HG03575 (cell line): ENCODE measurements at regions not wholly inside any gene's neighbourhood (a gene's known extent, or its start where the extent isn't known, plus 50 kb on each side); places are given as distances from the start of the nearest gene placed in this dataset.

Experiments
- ATAC-seq: cut with Tn5 transposase; IDR thresholded peaks from one replicate; pipeline ENCODE4 v1.9.1; 2021; ENCODE audit not compliant: unreplicated experiment, insufficient number of reproducible peaks, low FRiP score; ENCODE audit errors: extremely low read depth

DNA sequence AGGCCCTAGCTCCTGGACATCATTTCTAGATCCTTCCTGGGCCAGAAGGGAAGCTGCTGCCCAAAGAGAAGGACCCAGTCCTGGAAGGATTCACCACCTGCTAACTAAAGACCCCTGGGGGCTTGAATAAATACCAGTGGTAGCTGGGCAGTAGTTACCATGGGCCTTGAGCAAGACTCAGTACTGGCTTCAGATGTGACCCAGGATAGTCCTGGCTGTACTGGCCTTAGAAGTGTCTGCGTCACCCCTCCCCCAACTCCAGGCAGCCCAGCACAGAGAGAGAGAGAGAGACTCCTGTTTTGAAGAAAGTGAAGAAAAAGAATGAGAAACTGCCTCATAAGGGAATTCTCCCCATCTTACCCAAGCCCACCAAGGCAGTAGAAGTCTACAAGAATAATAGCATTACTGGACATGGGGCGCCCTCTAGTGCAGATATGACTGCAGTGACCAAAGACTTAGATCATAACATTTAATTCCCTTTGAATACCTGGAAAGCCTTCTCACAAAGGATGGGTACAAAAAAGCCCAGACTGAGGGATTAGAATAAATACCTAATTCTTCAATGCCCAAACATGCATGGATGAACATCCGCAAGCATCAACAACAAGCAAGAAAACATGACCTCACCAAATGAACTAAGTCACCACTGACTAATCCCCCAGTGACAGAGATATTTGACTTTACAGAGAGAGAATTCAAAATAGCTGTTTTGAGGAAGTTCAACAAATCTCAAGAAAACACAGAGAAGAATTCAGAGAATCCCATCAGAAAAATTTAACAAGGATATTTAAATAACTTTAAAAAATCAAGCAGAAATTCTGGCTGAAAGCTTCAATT is 171.8 kb downstream of the HNRNPD start:
- ATAC-seq: no peak

DNA sequence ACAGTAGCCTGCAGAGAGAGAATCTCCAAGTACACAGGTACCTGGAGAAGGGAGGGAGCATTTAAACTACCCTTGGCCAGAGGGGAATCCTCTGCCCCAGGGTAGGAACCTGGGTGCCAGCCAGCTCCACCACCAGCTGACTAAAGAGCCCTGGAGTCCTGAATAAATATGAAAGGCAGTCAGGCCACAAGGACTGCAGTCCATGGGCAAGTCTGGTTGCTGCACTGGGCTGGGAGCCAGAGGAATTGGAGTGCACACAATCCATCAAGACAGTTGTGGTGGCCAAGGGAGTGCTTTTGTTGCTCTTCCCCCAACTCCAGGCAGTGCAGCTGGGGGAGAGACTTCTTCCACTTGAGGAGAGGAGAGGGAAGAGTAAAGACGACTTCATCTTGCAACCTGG is 172.5 kb downstream of the HNRNPD start:
- ATAC-seq: no peak

DNA sequence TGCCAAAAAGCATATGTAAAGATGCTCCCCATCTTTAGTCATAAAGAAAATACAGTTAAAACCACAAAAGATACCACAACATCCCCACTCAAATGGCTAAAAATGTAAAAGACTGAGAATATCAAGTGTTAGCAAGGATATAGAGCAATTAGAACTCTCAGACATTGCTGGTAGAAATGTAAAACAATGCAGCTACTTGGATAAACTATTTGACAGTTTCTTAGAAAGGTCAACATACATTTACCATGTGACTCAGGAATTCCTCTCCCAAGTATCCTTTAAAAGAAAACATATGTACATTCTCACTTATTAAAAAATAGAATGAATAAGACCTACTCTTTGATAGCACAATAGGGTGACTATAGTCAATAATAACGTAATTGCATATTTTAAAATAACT is 173.7 kb downstream of the HNRNPD start:
- no peak for ATAC-seq

DNA sequence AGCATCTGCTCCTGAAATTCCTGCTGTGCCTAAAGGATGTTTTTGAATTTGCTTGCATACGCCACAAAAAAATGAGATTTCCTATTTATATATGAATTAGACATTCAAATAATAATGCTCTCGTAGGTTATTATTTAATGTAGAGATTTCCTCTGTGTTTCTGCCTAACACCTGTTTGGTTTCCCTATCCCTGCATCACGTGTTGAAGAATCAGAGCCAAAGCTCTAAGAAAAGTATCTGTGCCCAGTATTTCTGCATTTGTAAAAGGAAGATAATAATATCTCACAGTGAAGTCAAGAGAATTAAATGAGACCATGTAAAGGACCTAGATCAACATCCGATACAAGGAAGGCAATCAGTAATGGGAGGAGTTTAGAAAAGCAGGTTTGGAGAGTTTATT is 179.5 kb downstream of the HNRNPD start:
- no peak for ATAC-seq

DNA sequence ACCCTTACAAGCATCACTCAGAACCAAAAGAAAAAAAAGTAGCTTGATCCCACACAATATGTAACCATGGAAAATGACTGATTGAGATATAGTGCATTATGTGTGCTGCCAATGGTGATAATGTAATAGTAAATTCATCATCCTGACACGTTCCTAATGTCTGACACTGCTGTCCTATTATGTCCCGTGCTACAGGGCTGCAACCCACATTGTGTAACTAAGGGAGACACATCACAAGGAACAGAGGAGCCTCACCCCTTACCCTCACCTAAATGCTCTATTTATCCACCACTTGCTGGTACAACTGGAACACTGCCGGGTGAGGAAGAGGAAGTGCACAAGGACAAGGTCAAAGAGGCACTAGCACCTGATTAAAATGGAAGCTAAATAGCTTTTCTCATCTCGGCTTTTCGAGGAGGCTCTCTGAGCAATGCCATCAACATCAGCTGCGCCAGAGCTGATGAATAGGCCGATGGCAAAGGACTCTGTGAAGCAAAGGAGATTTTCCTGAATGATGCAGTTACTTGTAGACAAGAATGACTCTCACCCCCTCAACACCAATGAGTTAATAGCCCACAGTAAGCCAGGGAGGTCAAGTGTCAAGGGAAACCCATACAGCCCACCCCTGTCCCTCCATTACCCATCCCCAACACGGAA is 181.6 kb downstream of the HNRNPD start:
- ATAC-seq: no peak

DNA sequence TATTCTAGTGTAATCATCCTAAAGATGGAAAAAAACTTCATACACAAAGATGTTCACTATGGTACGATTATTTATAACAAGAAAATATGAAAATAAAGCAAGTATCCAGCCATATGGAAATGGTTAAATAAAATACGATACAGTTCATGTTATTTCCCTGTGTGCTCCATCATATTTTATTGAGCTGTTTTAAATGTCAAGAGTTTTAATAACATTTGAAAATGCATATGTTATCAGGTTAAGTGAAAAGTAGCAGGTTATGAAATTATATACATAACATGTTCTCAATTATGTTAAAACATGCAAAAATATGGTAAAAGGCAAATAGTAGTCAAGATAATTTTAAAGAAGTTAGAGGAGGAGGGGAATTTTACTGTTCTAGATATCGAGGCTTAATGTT is 192.0 kb downstream of the HNRNPD start:
- no peak for ATAC-seq

DNA sequence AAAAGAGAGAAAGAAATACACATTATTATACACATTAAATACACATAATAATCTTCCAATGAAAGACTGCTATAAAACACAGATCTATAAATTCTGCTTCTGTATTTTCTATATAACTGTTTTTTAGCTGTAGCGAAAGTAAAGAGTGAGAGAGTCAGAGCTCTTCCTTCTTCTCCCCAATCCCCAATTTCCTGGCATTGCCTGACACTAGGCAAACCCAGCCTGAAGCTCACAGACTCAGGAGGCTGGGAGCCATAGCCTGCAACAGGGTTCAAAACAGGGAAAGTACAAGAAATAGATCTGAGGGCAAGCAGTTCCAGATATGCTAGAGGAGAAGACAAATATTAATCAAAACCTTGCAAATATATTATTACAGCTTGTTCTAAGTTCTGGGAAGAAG is 201.6 kb downstream of the HNRNPD start:
- no peak for ATAC-seq

DNA sequence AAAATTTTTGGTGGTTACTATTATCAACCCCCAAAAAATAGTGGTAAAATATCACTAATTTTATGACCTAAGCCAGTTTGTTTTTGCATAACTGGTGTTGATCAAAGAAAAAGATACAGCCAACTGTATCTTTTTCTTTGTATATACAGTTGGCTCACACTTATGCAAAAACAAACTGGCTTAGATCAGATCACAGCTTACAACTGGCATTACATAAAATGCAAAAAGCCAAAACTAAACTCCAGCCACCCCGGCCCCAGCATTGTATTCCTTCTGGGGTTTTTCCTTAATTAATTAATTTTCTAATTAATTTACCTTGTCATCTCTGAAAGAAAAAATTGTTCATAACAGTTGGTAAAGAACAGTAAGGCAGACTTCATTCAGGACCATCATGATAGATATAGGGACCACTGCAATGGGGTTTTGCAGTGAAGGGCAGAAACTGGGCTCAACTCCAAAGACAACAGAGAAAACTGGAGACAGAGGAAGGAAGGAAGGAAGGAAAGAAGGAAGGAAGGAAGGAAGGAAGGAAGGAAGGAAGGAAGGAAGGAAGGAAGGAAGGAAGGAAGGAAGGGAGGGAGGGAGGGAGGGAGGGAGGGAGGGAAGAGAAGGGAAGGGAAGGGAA is 202.1 kb downstream of the HNRNPD start:
- no peak for ATAC-seq

DNA sequence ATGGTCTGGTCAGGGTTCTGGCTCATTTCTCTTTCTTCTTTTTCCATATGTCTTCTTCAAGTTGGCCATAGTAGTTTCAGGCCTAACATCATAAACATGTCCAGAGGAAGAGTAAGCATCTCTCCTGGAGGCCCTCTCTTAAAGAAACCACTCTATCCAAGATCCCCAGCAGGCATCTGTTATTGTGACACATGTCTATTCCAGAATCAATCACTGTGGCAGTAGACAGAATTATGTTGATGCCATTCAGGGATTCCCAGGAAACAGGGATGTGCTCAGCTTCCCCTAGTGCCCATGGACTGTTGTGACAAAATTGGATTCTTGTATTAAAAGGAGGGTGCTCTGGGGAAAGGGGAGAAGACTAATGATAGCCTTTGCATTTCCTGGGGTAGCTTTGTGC is 224.0 kb downstream of the HNRNPD start:
- ATAC-seq: no peak

DNA sequence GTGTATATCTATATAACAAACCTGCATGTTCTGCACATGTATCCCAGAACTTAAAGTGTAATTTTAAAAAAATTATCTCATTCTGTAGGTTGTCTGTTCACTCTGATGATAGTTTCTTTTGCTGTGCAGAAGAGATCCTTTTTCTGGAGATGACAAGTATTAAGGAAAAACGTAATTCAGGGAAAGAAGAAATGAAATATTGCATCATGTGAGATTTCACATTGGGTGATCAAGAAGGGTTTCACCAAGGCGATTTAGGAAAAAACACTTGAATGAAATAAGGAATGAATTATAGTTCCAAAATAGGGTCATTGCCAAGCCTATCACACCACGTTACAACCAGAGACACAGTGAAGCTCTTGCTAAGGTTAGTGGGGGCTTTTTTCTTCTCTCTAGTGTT is 227.9 kb downstream of the HNRNPD start:
- ATAC-seq: no peak

DNA sequence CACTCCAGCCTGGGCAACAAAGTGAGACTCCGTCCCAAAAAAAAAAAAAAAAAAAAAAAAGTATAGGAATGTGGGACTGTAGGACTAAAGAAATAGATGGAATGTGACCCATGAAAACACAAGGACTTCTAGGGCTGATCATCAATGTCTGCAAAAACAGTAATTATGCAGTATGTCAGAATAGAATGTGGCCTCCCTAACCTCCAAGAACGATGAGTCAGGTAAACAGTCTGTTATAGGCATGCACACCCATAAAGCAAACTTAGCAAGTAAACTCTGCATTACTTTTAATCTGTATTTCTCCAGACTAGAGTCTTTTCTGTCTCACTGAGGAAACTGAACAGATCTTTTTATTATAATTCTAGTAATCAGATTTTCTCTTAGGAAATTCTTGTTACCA is 233.4 kb downstream of the HNRNPD start:
- no peak for ATAC-seq

DNA sequence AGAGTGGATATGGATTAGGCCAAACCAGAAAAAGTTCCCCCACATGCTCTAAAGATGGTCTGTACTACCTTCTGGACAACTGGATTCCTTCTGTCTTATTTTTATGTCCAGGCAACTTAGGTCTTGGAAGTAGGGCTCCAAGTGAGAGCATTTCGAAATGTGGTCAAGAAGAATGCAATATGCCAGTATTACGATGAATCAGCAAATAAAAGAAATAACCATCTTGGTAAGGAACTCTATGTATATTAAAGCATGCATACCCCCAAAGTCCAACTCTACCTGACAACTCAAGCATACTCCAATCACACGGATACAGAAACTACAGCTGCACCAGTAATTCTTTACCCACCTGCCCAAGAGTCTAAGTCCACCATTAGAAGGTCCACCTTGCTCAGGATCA is 234.5 kb downstream of the HNRNPD start:
- ATAC-seq: no peak

DNA sequence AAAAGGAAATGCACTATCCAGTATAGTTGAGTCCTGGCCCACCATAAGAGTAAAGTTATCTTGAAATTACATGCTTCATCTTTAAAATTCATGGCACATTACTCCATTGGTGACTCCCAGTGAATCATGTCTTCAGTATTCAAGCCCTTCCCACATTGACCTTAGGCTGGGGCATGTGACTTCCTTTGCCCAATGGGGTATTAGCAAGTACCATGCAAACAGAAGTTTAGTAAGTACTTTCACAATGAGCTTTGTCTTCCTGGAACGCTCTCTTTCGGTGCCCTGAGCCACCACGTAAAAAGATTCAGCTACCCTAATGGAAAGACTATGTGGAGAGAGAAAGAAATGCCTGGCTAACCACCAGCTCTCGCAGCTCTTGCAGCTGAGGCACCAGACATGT is 235.4 kb downstream of the HNRNPD start:
- ATAC-seq: no peak

DNA sequence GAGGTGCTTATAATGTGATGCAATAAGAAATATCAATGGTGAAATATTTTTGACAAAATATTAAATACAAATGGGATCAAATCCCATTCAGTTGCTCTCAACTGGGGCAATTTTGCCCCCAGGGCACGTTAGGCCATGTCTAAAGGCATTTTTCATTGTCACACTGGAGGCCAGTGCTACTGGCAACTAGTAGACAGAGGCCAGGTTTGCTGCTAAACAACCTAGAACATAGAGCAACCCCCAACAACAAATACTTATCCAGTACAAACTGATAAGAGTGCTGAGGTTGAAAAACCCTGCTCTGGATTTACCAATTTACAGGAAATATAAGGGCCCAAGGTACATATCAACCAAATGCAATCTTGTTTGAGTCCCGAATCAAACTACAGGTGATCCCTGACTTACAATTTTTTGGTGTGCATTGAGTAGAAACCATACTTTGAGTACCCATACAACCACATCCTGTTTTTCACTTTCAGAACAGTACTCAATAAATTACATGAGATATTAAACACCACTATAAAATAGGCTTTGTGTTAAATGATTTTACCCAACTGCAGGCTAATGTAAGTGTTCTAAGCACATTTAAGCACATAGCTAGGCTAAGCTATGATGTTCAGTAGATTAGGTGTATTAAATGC is 237.5 kb downstream of the HNRNPD start:
- ATAC-seq: no peak

DNA sequence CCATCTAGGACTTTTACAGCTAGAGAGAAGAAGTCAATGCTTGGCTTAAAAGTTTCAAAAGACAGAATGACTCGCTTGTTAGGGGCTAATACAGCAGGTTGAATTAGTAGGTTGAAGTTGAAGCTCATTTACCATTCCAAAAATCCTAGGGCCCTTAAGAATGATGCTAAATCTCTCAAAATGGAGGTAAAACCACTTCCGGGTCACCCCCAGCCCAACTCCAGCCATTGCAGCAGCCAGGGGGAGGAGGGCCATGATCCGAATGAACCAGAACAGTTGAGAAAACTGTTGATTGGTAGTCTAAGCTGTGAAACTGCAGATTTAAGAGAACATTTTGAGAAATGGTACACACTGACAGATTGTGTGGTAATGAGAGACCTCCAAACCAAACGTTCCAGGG is 245.4 kb downstream of the HNRNPD start:
- no peak for ATAC-seq

DNA sequence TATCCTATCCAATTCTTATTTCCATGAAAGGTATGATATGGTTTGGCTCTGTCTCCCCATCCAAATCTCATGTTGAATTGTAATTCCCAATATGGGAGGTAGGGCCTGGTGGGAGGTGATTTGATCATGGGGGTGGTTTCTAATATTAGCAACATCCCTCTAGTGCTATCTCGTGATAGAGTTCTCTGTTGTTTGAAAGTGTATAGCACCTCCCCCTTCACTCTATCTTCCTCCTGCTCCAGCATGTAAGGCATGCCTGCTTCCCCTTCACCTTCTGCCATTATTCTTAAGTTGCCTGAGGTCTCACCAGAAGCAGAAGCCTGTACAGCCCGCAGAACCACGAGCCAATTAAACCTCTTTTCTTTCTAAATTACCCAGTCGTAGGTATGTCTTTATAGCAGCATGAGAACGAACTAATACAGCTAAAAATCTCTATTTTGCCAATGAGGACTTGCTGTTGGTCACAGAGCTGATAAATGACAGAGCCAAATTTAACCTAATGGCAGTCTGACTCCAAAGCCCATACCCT is 247.2 kb downstream of the HNRNPD start:
- ATAC-seq: no peak

DNA sequence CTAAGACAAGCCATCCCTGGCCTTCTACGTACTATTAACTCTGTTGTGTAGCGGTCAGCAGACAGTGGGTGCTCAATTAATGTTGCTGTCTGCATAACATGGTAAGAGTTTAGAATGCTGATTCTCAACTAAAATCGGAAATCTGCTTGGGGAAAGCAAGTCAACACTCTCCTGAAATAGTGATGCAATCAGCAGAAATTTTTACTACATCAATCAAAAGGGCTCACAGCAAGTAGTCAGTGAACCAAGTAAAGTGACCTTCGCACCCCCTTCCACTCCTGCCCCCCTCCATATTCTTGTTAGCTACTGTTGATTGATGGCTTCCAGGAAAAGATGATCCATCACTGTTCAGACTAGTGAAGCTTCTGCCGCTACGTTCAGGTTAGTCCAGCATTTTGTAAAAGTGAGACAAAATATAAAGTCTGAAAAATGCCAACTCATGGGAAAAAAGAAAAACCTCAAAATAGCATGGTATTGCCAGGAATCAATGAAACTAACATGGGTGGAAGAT is 247.9 kb downstream of the HNRNPD start:
- no peak for ATAC-seq

DNA sequence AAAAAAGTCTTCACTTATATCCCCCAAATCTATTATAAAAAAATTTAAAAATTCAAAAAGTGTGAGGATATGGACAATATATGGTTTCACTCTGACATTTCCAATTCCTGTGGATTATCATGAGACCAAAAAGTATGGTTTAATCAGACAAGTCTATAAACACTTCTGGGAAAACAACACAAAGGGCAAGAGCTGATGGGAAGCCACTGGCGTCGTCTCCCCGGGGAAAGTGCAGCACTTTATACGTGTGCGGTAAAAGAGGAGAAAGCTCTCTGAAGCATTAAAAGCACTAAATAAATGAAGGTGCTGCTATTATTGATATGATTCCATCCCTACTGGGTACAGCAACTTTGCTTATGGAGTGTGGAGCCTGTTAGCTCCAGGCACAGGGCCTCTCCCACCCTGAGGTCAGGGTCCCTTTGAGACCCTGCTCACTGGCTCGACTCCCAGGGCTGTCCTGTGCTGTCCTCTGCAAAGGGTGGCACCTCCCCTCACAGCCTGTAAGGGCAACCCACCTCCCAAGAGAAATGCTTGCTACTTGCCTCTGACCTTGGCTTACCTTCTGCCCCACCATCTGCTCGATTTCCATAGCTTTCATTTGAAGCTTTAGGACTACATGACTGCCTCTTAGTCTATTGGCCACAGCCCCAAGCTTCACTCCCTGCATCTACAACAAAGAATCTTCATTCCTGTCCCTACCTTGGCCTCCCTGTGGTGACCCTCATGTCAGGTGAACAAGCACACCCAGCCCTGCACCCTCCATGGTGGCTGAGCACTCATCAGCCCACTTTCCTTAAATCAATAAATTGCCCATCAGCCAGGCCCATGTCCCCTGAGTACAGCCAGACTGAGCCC is 248.6 kb downstream of the HNRNPD start:
- ATAC-seq: no peak

DNA sequence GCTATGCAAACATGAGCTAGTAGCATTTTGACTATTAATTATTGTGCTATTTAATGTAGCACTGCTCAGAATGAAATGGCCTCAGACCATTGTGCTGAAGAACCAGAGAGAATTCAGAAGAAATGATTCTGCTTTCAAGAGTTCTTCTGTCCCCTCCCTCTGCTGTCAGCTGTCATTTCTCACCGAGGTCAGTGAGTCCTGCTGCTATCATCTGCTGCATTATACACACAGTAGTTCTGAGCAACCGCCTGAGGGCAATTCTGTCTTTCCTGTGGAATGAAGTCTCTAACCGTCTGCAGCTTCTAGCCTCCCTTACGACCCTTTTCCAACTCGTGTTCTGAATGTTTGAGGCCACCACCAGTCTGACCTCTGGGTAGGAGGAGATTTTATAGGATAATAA is 249.4 kb downstream of the HNRNPD start:
- ATAC-seq: no peak
